NOMO-1 treated with dmso at 0.1 percent for 144 hours (cell line): ENCODE measurements at regions not wholly inside any gene's neighbourhood (a gene's known extent, or its start where the extent isn't known, plus 50 kb on each side); places are given as distances from the start of the nearest gene placed in this dataset.

Experiments used
- DNase-seq: peaks from one replicate; lab custom pipeline; 2025; ENCODE audit not compliant: unreplicated experiment; lab: John Stamatoyannopoulos, UW

GRCh38 chr18:4653418-4653817 lies 198.3 kb upstream of the DLGAP1 start:
- DNase-seq, result no peak

- DNase-seq, result no peak
Measured at GRCh38 chr18:4641771-4642368, 186.8 kb upstream of the DLGAP1 start.

GRCh38 chr18:4640349-4641012 lies 185.4 kb upstream of the DLGAP1 start:
- DNase-seq, result no peak

- DNase-seq, result no peak
Measured at GRCh38 chr18:4639628-4640310, 184.7 kb upstream of the DLGAP1 start.

GRCh38 chr18:4638680-4639079 lies 183.6 kb upstream of the DLGAP1 start:
- no peak for DNase-seq

GRCh38 chr18:4637876-4638275 lies 182.8 kb upstream of the DLGAP1 start:
- DNase-seq, result no peak

- DNase-seq, result no peak
Measured at GRCh38 chr18:4636967-4637366, 181.9 kb upstream of the DLGAP1 start.

GRCh38 chr18:4631239-4631638 lies 176.1 kb upstream of the DLGAP1 start:
- no peak for DNase-seq

- DNase-seq, result no peak
Measured at GRCh38 chr18:4605212-4605611, 150.1 kb upstream of the DLGAP1 start.

- no peak for DNase-seq
Measured at GRCh38 chr18:4603955-4604354, 148.8 kb upstream of the DLGAP1 start.

- DNase-seq, result no peak
Measured at GRCh38 chr18:4599312-4599711, 144.2 kb upstream of the DLGAP1 start.

- no peak for DNase-seq
Measured at GRCh38 chr18:4597301-4597700, 142.2 kb upstream of the DLGAP1 start.

- DNase-seq, result no peak
Measured at GRCh38 chr18:4593895-4594294, 138.8 kb upstream of the DLGAP1 start.

GRCh38 chr18:4593459-4593858 lies 138.4 kb upstream of the DLGAP1 start:
- DNase-seq, result no peak

- no peak for DNase-seq
Measured at GRCh38 chr18:4589056-4589800, 134.1 kb upstream of the DLGAP1 start.

GRCh38 chr18:4587204-4587603 lies 132.1 kb upstream of the DLGAP1 start:
- DNase-seq, result no peak

- DNase-seq, result no peak
Measured at GRCh38 chr18:4586731-4587130, 131.6 kb upstream of the DLGAP1 start.

GRCh38 chr18:4582431-4583335 lies 127.6 kb upstream of the DLGAP1 start:
- DNase-seq, result no peak

GRCh38 chr18:4581966-4582365 lies 126.9 kb upstream of the DLGAP1 start:
- no peak for DNase-seq

- DNase-seq, result no peak
Measured at GRCh38 chr18:4578449-4578848, 123.3 kb upstream of the DLGAP1 start.

GRCh38 chr18:4573735-4574134 lies 118.6 kb upstream of the DLGAP1 start:
- no peak for DNase-seq
